ENCODE measurements at regions not wholly inside any gene's neighbourhood (a gene's known extent, or its start where the extent isn't known, plus 50 kb on each side); places are given as distances from the start of the nearest gene placed in this dataset.

DNA sequence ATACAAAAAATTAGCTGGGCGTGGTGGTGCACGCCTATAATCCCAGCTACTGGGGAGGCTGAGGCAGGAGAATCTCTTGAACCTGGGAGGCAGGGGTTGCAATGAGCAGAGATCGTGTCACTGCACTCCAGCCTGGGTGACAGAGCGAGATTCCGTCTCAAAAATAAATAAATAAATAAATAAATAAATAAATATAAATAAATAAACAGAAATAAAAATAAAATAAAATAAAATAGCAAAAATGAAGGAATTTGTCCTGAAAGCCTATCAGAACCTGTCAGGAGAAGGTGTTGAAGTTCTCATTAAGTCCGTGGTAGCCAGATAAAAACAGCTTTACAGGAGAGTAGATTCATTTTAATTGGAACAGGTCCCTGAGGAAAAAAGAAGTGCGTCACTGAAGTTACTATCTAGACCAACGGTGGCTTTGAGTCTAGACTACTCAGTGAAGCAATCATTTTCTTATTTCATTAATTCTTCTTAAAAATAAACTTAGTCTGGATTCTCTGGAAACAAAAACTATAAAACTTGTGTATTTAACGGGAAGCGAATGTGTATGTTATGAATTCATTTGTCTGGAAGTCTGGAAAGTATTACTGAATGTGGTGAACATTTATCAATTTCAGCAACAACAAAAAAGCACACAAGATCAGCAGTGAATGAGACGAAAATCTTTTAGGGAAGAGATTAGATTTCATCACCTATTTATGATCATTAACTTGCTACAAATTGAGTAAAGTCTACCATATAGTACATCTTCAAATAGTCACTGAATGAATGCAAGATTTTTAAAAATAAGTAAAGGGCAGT is 248.5 kb upstream of the PDE3A start:
- TF ChIP-seq POLR2AphosphoS5 (IDR thresholded peaks at IDR 0.05; ENCODE audit: low read depth, low read length): no peak
- no peak for TF ChIP-seq TAF1 (IDR thresholded peaks at IDR 0.05; ENCODE audit: borderline replicate concordance, low read depth, low read length)
- TF ChIP-seq POLR2A (IDR thresholded peaks at IDR 0.05; ENCODE audit: low read depth, low read length): no peak

Measured in GM12892 (cell line).